SK-N-SH (cell line): ENCODE measurements at regions not wholly inside any gene's neighbourhood (a gene's known extent, or its start where the extent isn't known, plus 50 kb on each side); places are given as distances from the start of the nearest gene placed in this dataset.
"Not testable (repeated sequence)": the region's sequence is repeated elsewhere in the genome, so short reads cannot be mapped to it uniquely, and the experiment has no call there.

Experiments
- CTCF ChIA-PET: fragments of 300-600, 350-600 bp; formaldehyde crosslinking; extraction: SDS; loops from one replicate; lab custom pipeline; 2021; lab: Yijun Ruan, JAX
- POLR2A ChIA-PET: fragments of 350-600 bp; sonication (Branson Sonifier 250); formaldehyde crosslinking; extraction: SDS; loops from one replicate; lab custom pipeline; 2020; ENCODE audit warnings: antibody characterized with exemption, inconsistent platforms; lab: Yijun Ruan, JAX
- DNase-seq: peaks from one replicate; pipeline ENCODE4 v3.0.0; 2012
- H2AFZ ChIP-seq: fragments of 200-600 bp; sonication (generic); 2 replicates; pipeline ENCODE4 v1.8.1; 2016; ENCODE audit warnings: antibody characterized with exemption, mild to moderate bottlenecking, low read depth
- H3F3A ChIP-seq: fragments of 200-600 bp; sonication (generic); replicated peaks from 2 replicates; pipeline ENCODE3; 2016; ENCODE audit warnings: antibody characterized with exemption, mild to moderate bottlenecking; ENCODE audit not compliant: insufficient read depth
- H3K27ac ChIP-seq, 2 experiments: fragments of 200-500 bp in 1 of 2; fragments of 200-600 bp in 1 of 2; sonication (Bioruptor generic) in 1 of 2; sonication (generic), shearing (Covaris generic) in 1 of 2; 2 replicates each; pipeline versions ENCODE4 v1.5.1 to v1.6.1; 2014 to 2016; ENCODE audit warnings: low read depth in 2 of 2, inconsistent platforms in 1 of 2, low read length in 1 of 2, mild to moderate bottlenecking in 1 of 2, mixed read lengths in 1 of 2
- H3K27me3 ChIP-seq: fragments of 200-600 bp; sonication (generic), shearing (Covaris generic); 2 replicates; pipeline ENCODE4 v1.6.1; 2016; ENCODE audit warnings: mixed run types; ENCODE audit not compliant: insufficient read depth
- H3K36me3 ChIP-seq, 2 experiments: fragments of 200-500 bp in 1 of 2; fragments of 200-600 bp in 1 of 2; sonication (Bioruptor generic) in 1 of 2; sonication (generic) in 1 of 2; replicated peaks in 1 of 2; 2 replicates each; pipeline versions ENCODE3 to v1.5.1; 2014 to 2016; ENCODE audit warnings: low read length in 1 of 2, mild to moderate bottlenecking in 1 of 2; ENCODE audit not compliant: insufficient read depth in 2 of 2, control insufficient read depth in 1 of 2
- H3K4me1 ChIP-seq, 2 experiments: fragments of 200-500 bp in 1 of 2; fragments of 200-600 bp in 1 of 2; sonication (Bioruptor generic) in 1 of 2; sonication (generic), shearing (Covaris generic) in 1 of 2; 2 replicates each; pipeline versions ENCODE4 v1.5.1 to v1.6.1; 2014 to 2016; ENCODE audit warnings: low read depth in 1 of 2, low read length in 1 of 2, mixed run types in 1 of 2; ENCODE audit not compliant: insufficient read depth in 2 of 2, control insufficient read depth in 1 of 2
- H3K4me2 ChIP-seq: fragments of 200-600 bp; sonication (generic), shearing (Covaris generic); 2 replicates; pipeline ENCODE4 v1.6.1; 2017; ENCODE audit warnings: mixed run types
- H3K4me3 ChIP-seq, 2 experiments: fragments of 200-500 bp in 1 of 2; fragments of 200-600 bp in 1 of 2; sonication (Bioruptor generic) in 1 of 2; sonication (generic), shearing (Covaris generic) in 1 of 2; 2 replicates each; pipeline versions ENCODE4 v1.5.1 to v1.8.1; 2014 to 2016; ENCODE audit warnings: low read depth in 2 of 2, inconsistent platforms in 1 of 2, low read length in 1 of 2, mild to moderate bottlenecking in 1 of 2, mixed read lengths in 1 of 2, moderate library complexity in 1 of 2
- H3K79me2 ChIP-seq: fragments of 200-600 bp; sonication (generic); 2 replicates; pipeline ENCODE4 v1.8.1; 2017; ENCODE audit warnings: mild to moderate bottlenecking; ENCODE audit not compliant: insufficient read depth
- H3K9ac ChIP-seq: fragments of 200-600 bp; sonication (generic); 2 replicates; pipeline ENCODE4 v1.6.1; 2017; ENCODE audit warnings: mixed run types
- H3K9me2 ChIP-seq: fragments of 200-600 bp; sonication (generic); 2 replicates; pipeline ENCODE4 v1.6.1; 2017; ENCODE audit warnings: mixed run types
- H3K9me3 ChIP-seq: fragments of 200-600 bp; sonication (generic); 2 replicates; pipeline ENCODE4 v1.6.1; 2017; ENCODE audit warnings: mixed run types, mild to moderate bottlenecking, moderate library complexity
- H4K20me1 ChIP-seq: fragments of 200-600 bp; sonication (generic); 2 replicates; pipeline ENCODE4 v1.6.1; 2017; ENCODE audit warnings: mild to moderate bottlenecking, mixed run types; ENCODE audit not compliant: insufficient read depth
- EZH2phosphoT487 ChIP-seq: fragments of 200-600 bp; sonication (generic); IDR thresholded peaks from 2 replicates; pipeline ENCODE4 v1.6.1; 2017; ENCODE audit warnings: low read depth, mixed run types, mild to moderate bottlenecking, antibody characterized with exemption, moderate library complexity, borderline replicate concordance
- FOXJ3 ChIP-seq: sonication (generic); formaldehyde crosslinking; IDR thresholded peaks from 2 replicates; pipeline ENCODE4 v1.5.1; 2020; ENCODE audit warnings: mild to moderate bottlenecking, missing genetic modification reagents
- FOXM1 ChIP-seq: IDR thresholded peaks from 2 replicates; pipeline ENCODE4 v1.4.0; 2012; ENCODE audit warnings: low read depth, mild to moderate bottlenecking
- GABPA ChIP-seq: IDR thresholded peaks from 2 replicates; pipeline ENCODE4 v1.4.0; 2012; ENCODE audit warnings: low read depth, mild to moderate bottlenecking
- MXI1 ChIP-seq: IDR thresholded peaks from 2 replicates; pipeline ENCODE4 v1.6.1; 2012; ENCODE audit warnings: mild to moderate bottlenecking, low read depth, low read length, improper control_type of control experiment
- NFIC ChIP-seq: IDR thresholded peaks from 2 replicates; pipeline ENCODE4 v1.4.0; 2012; ENCODE audit warnings: borderline replicate concordance
- POLR2AphosphoS5 ChIP-seq: IDR thresholded peaks from 2 replicates; pipeline ENCODE4 v1.6.1; 2012; ENCODE audit warnings: low read depth, low read length
- RAD21 ChIP-seq: IDR thresholded peaks from 2 replicates; pipeline ENCODE4 v1.6.1; 2012; ENCODE audit warnings: mild to moderate bottlenecking, low read length
- RCOR1 ChIP-seq: fragments of 150-350 bp; IDR thresholded peaks from 2 replicates; pipeline ENCODE4 v1.6.1; 2017; ENCODE audit warnings: antibody characterized with exemption, low read length
- RXRA ChIP-seq: IDR thresholded peaks from 2 replicates; pipeline ENCODE4 v1.4.0; 2012; ENCODE audit warnings: low read depth, mild to moderate bottlenecking, borderline replicate concordance
- TCF12 ChIP-seq: IDR thresholded peaks from 2 replicates; pipeline ENCODE4 v1.4.0; 2012
- YY1 ChIP-seq: IDR thresholded peaks from 2 replicates; pipeline ENCODE4 v1.4.0; 2012; ENCODE audit warnings: low read depth, mild to moderate bottlenecking
- WGBS: methylation state at CpG from one replicate; pipeline ENCODE4 v1.1.6; 2017; ENCODE audit warnings: low lambda C conversion rate; 5-methylcytosine and 5-hydroxymethylcytosine counted together
- TF ChIP-seq, protein P1 (sequence below): fragments of 200-600 bp; sonication (generic); IDR thresholded peaks from 2 replicates; pipeline ENCODE4 v1.6.1; 2017; ENCODE audit warnings: antibody characterized with exemption, mild to moderate bottlenecking, moderate library complexity
- TF ChIP-seq, protein P2 (sequence below): IDR thresholded peaks from 2 replicates; pipeline ENCODE4 v1.4.0; 2012; ENCODE audit warnings: low read depth
- TF ChIP-seq, protein P3 (sequence below): fragments of 150-350 bp; IDR thresholded peaks from 2 replicates; pipeline ENCODE4 v1.6.1; 2017; ENCODE audit warnings: antibody characterized with exemption, low read length, low read depth, borderline replicate concordance
- TF ChIP-seq, protein P4 (sequence below): IDR thresholded peaks from 2 replicates; pipeline ENCODE4 v1.4.0; 2012; ENCODE audit warnings: low read depth, borderline replicate concordance

DNA sequence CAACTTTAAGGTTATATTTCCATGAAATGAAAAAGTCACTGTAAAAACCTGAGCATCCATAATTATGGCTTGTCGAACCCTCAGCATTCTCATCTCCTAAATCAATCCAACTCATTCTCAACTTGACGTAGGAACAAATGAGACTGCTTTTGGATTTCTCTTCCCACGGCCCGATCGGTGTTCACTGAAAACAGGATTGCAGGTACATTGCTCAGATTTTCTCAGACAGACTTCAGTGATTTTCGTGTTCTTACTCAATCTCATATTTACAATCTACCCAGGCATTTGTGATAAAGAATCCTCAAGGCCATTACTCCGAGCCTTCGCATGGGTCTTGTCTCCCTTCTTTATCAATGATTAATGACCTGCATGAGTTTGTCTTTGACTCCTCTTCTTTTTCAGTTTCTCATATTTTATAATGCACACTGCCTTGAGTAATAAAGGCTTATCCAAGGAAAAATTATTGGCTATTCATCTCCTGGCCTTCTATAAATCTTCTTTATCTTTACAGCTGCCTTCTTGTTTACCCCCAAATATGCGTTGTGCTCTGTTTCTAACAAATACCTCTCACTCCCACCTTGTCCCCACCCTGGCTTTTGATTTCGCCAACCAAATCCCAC, 90.4 kb upstream of the MYO3A start:
- no peak for DNase-seq
- no peaks in the 10 kb centered on the region for H3K9me3 ChIP-seq
- no peak overlapping the region for H3K4me3 ChIP-seq
- H3K36me3 ChIP-seq, result no peaks in the 10 kb centered on the region
- WGBS, result 48% methylated on average over 10 of the region's 10 CpGs
- H3F3A ChIP-seq, result no peaks in the 10 kb centered on the region
- H2AFZ ChIP-seq, result no peak overlapping the region
- H3K79me2 ChIP-seq, result no peaks in the 10 kb centered on the region
- no peak overlapping the region for H3K9ac ChIP-seq
- no peak overlapping the region for H3K4me2 ChIP-seq
- ChIA-PET CTCF (interaction anchor here (0.8 to 0.9 kb wide), 2 partner anchors 11 to 32 kb away, joined by 3 read pairs; no protein-coding TSS in a partner anchor), POLR2A (no interaction called here)
- H3K4me1 ChIP-seq, result no peaks in the 10 kb centered on the region; a peak in 2 of 4 replicates
- no peaks in the 10 kb centered on the region for H4K20me1 ChIP-seq
- TF ChIP-seq, protein P1, sequence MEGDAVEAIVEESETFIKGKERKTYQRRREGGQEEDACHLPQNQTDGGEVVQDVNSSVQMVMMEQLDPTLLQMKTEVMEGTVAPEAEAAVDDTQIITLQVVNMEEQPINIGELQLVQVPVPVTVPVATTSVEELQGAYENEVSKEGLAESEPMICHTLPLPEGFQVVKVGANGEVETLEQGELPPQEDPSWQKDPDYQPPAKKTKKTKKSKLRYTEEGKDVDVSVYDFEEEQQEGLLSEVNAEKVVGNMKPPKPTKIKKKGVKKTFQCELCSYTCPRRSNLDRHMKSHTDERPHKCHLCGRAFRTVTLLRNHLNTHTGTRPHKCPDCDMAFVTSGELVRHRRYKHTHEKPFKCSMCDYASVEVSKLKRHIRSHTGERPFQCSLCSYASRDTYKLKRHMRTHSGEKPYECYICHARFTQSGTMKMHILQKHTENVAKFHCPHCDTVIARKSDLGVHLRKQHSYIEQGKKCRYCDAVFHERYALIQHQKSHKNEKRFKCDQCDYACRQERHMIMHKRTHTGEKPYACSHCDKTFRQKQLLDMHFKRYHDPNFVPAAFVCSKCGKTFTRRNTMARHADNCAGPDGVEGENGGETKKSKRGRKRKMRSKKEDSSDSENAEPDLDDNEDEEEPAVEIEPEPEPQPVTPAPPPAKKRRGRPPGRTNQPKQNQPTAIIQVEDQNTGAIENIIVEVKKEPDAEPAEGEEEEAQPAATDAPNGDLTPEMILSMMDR, result no peak
- no peak for TF ChIP-seq FOXJ3 (CRISPR knock-in tag)
- TF ChIP-seq EZH2phosphoT487, result no peak
- no peak for TF ChIP-seq TCF12
- no peak for TF ChIP-seq NFIC
- TF ChIP-seq, protein P2, sequence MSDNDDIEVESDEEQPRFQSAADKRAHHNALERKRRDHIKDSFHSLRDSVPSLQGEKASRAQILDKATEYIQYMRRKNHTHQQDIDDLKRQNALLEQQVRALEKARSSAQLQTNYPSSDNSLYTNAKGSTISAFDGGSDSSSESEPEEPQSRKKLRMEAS, result no peak
- no peak for TF ChIP-seq FOXM1
- TF ChIP-seq RXRA, result no peak
- TF ChIP-seq MXI1, result no peak
- TF ChIP-seq POLR2AphosphoS5, result no peak
- no peak for TF ChIP-seq GABPA
- TF ChIP-seq YY1, result no peak
- TF ChIP-seq, protein P3, sequence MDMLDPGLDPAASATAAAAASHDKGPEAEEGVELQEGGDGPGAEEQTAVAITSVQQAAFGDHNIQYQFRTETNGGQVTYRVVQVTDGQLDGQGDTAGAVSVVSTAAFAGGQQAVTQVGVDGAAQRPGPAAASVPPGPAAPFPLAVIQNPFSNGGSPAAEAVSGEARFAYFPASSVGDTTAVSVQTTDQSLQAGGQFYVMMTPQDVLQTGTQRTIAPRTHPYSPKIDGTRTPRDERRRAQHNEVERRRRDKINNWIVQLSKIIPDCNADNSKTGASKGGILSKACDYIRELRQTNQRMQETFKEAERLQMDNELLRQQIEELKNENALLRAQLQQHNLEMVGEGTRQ, result no peak
- TF ChIP-seq RCOR1, result no peak
- TF ChIP-seq, protein P4, sequence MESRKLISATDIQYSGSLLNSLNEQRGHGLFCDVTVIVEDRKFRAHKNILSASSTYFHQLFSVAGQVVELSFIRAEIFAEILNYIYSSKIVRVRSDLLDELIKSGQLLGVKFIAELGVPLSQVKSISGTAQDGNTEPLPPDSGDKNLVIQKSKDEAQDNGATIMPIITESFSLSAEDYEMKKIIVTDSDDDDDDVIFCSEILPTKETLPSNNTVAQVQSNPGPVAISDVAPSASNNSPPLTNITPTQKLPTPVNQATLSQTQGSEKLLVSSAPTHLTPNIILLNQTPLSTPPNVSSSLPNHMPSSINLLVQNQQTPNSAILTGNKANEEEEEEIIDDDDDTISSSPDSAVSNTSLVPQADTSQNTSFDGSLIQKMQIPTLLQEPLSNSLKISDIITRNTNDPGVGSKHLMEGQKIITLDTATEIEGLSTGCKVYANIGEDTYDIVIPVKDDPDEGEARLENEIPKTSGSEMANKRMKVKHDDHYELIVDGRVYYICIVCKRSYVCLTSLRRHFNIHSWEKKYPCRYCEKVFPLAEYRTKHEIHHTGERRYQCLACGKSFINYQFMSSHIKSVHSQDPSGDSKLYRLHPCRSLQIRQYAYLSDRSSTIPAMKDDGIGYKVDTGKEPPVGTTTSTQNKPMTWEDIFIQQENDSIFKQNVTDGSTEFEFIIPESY, result no peak
- TF ChIP-seq RAD21, result no peak
- no peak overlapping the region for H3K27ac ChIP-seq
- no peaks in the 10 kb centered on the region for H3K27me3 ChIP-seq
- H3K9me2 ChIP-seq, result no peaks in the 10 kb centered on the region

DNA sequence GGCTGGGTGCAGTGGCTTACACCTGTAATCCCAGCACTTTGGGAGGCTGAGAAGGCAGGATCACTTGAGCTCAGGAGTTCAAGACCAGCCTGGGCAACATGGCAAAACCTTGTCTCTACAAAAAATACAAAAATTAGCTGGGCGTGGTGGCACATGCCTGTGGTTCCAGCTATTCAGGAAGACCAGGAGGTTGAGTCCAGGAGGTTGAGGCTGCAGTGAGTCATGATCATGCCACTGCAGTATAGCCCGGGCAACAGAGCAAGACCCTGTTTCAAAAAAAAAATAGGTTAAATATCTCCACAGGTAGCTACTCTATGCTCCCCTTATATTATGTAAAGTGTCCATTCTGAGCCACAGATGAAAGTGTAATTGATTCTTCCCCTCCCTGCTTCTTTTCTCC, 89.3 kb upstream of the MYO3A start:
- WGBS, result 14% methylated on average over 2 of the region's 2 CpGs
- H3K9ac ChIP-seq, H3K4me1 ChIP-seq, POLR2A ChIA-PET, H3K9me2 ChIP-seq, H3K4me3 ChIP-seq, H3K27ac ChIP-seq, H3K36me3 ChIP-seq, H3K4me2 ChIP-seq, H4K20me1 ChIP-seq, H2AFZ ChIP-seq, H3K79me2 ChIP-seq, DNase-seq, H3K27me3 ChIP-seq, H3K9me3 ChIP-seq, H3F3A ChIP-seq: not testable (repeated sequence)
- CTCF ChIA-PET, result interaction anchor here (0.8 to 0.9 kb wide), 2 partner anchors 10 to 31 kb away, joined by 3 read pairs; no protein-coding TSS in a partner anchor
